GM21529 (cell line): ENCODE measurements at regions not wholly inside any gene's neighbourhood (a gene's known extent, or its start where the extent isn't known, plus 50 kb on each side); places are given as distances from the start of the nearest gene placed in this dataset.
A peak's percentile ranks its signal among the peaks of the same experiment; 100 is the strongest.

Experiments used
- ATAC-seq: cut with Tn5 transposase; IDR thresholded peaks from one replicate; pipeline ENCODE4 v1.9.1; 2021; ENCODE audit not compliant: unreplicated experiment

DNA sequence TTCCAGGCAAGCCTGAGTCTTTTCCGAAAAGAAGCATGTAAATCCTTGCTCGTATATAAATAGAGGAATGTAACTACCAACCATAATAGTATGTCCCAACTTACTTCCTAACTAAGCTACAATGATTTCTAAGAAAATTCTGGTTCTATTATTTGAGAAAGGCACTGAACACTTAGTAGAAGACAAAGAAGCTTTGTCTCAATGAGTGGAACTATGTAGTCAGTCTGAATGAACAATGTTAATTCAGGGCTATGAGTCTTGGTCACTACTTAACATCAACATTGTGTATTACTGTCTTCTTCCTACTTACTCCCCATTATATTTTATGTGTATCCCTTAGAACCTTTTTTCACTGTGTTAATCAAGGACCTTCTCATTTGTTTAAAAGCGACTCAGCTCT is 206.0 kb downstream of the CYB561 start:
- ATAC-seq = no peak

DNA sequence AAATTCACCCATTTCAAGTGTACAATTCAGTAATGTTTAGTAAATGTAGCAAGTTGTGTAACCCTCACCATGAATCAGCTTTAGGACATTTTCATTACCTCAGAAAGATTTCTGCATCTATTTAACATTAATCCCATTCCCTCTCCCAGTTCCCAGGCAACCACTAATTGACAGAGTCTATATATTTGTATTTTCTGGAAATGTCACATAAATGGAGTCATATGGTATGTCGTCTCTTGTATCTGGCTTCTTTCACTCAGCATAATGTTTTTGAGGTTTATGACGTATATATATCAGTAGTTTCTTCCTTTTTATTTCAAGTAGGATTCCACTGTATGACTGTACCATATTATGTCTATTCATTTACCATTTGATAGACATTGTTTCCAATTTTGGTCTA is 199.8 kb downstream of the CYB561 start:
- ATAC-seq = no peak

DNA sequence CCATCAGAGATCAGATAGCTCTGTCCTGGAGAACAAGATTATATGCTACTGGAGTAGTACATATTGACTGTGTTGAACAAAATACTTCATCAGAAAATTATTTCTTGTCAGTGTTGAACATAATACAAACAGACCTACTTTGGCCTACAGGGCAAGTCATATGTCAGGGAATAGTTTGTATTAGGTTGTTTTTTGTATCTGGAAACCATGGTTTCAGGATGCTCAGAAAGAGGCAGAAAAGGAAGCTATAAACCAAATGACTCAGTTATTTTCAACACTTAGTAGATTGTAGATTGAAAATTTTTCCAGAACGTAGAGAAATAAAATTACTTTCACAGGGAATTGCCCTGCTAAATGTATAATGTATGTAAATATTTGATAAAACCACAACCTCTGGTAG is 198.4 kb downstream of the CYB561 start:
- no peak for ATAC-seq

DNA sequence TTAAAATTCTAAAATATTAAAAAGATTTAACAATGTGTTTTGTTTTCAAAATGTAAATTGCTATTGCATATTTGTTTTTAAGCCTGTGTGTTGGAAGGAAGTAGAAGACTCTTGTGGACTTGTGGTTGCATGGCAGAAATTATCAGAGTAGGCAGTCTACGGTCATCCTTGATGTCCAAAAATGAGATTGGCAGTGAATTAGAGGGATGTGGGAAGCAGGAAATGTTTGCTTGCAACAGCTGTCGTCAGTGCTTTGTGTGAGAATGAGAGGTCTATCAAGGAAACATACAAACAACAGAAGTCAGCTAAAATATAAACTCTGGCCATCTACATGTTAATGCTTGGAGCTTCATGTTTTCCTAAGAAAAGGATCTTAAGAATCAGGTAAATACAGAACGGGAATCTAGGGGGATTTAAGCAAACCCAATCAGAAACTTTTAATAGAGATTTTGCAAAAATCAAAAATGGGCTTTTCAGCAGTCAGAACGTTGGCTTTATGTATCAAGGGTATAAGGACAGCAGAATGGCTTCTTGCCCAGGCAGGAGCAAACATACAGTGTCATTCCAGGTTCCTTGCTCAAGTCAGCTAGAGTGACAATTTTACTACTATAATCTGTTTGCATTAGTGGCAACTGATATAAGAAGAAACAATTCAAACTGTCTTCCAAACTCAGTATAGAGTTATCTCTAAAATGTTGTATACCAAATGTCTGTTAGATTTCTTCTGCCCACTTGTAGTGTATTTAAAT is 196.7 kb downstream of the CYB561 start:
- no peak for ATAC-seq

DNA sequence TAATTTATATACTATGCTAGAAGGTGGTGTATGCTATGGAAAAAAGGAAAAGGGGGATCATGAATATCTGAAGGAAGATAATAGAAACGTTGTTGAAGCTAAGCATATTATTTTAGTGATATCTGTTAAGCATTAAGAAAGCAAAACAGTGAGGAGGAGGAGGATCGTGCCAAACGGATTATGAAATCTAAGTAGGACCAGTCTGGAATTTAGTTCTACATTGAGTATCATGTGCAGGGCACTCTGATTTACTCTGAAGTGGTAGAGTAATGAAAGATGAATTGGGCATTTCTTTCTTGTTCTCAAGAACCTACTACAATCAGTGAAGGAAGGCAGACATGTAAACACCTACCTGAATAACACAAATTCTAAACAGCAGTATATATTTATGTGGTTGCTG is 195.3 kb downstream of the CYB561 start:
- no peak for ATAC-seq

DNA sequence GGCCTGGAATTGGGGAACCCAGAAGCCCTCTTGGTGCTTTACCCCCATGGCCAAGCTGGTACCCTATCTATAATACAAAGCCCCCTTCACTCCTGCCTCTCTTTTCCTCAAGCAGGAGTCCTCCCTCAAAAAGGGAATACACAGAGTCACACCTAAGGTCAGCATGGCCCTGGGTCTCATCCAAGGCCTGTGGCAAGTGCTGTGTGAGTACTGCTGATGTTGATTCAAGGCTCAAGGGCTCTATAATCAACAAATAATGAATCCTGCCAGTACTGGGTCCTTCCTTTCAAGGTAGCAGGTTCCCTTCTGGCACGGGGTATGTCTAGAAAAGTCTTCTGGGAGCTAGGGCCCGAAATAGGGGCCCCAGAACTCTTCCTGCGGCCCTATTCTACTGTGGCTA is 187.3 kb downstream of the CYB561 start:
- ATAC-seq = no peak

DNA sequence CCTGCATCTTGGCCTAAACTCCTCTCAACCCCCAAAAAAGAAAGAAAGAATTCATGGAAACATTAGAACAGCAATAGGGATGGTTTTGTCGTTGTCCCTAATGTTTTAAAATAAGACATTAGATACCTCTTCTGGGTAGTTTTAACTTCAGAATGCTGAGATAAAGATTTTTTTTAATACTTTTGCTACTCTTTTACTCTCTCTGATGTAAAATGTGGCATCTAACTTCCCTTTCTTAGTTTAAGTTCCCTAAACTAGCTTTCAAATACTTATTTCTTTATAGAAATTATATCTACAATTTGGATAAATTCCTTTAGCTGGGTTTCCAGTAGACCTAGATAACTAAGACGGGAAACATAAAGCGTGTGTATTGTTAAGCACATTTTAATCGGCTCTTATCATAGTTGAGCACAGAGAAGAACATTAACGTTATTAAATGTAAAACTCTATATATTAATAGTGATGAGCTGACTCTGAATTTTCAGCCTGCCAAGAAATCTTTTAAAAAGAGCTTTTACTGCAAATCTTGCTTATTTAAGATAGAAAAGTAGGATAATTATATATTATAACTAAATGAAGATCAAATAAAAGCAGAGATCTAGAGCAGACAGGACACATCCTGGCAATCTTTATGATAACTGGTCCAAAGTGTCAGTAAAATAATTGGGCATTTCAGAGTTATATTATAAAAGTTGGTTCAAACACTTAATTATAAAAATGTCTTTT is 183.2 kb downstream of the CYB561 start:
- no peak for ATAC-seq

DNA sequence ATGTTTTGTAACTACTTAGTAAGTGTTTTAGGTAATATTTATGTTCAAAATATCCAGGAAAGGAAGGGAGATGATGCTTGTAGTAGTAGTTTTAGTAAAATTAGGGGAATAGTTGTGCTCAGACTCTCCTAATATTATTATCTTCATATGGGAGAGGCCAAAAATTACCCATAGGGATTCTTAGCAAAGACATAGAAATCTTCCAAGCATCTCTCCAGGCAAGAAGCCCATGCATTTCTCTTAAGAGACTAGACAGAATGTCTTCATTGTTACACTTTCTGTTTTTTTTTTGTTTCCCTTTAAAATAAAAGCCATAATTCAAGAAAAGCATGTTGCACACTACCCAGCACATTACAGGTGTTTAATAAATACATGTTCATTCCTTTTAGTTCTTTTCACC is 180.6 kb downstream of the CYB561 start:
- ATAC-seq = no peak

DNA sequence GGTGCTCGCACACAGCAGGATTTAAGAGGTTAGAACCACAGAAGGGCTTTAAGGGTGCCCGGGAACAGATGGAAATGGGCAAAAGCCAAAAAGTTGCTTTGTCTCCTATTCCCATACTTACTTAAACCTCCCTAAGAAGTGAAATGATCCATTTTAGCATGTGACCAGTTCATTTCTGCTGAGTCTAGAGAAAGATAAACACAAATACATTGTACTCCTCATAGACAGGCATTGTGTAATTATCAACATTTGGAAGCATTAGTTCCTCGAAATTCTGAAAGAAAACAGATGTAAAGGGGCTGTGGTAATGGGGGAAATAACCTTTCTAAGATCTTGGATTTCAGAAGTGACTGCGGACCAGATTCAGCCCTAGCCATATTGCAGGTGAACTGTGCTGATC is 178.3 kb downstream of the CYB561 start:
- ATAC-seq = no peak

DNA sequence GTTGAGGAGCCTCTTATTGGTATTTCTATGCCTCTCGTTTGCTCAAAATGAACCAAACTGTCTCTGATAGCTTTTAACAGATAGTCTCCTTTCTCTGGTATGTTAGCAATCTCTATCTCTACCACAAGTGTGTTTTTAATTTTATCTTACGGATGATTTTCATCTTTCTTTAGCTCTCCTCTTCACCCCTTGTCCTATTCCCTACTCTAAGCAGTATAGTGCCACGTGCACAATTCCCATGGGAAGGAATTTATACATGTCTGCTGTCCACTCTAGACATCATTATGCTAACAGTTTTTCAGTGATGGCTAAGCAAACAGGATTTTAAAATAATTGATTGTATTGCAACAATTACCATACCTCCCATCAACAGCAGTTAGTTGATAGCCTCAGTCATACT is 177.3 kb downstream of the CYB561 start:
- no peak for ATAC-seq

DNA sequence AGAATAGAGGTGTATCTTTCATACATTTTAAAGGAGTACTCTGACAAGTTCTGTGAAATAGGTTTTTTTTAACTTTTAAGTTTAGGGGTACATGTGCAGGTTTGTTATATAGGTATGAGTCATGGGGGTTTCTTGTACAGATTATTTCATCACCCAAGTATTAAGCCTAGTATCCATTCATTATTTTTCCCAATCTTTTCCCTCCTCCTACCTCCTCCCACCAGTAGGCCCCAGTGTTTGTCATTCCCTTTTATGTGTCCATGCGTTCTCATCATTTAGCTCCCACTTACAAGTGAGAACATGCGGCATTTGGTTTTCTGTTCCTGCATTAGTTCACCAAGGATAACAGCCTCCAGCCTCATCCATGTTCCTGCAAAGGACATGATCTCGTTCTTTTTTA is 175.5 kb downstream of the CYB561 start:
- ATAC-seq = no peak

DNA sequence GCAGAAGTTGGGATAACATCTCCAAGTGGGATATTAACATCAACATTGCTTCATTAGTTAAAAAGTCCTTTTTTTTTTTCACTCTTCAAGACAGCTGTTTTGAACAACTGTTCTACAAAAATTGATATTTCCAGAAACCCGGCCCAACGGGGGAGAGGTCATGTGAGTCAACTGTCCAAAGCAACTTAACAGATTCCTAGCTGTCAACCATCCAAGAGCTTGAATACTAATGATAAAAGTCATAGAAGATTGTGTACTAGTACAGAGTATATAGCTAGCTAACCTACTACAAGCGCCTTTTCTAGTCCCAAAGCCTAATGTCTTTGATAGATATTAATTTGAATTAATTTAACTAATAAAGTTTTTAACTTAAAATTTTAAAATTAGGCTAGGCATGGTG is 172.0 kb downstream of the CYB561 start:
- ATAC-seq = no peak

DNA sequence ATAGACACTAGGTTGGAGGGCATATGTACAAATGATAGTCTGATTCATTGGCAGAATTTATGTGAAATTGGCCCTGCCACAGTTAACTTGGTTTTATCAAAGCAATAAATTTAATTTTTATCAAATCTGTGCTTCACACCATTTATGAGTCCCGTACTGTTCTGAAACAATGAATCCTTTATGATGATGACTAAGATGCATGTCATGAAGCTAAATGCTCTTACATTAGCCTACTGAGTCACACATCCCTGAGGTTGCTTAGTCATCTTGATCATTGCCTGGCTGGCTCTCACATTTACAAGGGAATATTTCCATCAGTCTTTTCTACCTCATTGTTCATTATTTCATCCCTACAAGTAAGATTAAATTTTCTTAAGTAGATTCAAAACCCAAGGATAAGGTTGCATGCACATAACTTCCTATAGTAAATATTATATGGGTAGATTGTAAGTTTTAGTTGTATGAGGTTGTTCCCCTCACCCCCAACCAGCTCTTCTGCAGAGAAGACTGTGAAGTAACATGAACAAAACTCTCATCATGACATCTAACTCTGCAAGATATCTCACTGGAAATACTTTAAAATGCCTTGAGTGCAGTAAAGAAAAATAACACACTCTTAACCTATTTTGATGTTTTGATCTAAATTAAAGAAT is 170.7 kb downstream of the CYB561 start:
- no peak for ATAC-seq

DNA sequence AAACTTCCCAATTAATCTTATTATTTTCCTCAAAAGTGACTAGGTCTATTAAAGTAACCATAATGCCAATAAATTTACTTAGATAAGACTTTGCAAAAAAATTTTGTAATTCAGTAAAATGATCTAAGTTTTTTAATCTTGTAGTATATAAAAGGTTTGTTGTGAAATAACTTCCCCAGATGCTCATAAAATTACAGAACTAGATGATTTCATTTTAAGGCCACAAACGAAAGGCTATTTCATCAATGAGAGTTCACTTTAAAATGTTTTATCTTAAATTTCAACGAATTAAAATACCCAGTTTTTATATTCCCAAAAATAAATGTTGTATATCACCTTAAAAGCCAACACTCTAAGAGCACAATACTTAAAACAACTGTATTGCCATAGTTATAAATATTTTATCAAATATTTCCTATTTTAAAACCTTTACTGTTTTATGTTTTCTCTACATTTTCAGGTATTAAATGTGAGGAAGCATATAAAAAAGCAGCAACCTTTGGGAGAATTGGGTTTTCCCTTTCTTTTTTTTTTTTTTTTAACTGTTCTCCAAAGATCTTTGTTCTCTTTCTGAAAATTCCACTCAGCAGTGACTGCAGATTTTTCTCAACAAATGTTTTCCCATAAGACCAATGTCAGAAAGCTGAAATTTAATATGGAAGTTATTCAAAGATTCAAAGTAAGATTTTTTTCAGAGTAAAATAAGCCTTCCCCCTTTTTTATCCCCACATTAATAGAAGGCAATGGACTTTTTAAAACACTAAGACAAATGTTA is 169.9 kb downstream of the CYB561 start:
- no peak for ATAC-seq

DNA sequence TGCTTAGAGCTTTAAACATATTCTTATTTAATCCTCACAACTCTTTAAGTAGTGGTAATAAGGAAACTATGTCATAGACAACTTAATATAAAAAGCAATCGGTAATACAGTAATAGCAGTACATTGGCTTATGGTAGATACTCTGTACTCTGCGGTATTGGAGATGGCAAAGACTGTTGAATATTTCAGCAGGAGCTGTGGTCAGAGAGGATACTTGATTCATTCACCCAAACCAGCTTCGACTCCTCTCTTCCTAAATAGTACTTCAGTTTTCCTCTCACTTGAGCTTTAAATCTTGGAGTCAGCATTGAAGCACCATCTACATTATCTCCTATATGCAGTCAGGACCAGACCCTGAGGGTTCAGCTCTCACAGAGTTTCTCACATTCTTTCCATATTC is 169.3 kb downstream of the CYB561 start:
- ATAC-seq = no peak

DNA sequence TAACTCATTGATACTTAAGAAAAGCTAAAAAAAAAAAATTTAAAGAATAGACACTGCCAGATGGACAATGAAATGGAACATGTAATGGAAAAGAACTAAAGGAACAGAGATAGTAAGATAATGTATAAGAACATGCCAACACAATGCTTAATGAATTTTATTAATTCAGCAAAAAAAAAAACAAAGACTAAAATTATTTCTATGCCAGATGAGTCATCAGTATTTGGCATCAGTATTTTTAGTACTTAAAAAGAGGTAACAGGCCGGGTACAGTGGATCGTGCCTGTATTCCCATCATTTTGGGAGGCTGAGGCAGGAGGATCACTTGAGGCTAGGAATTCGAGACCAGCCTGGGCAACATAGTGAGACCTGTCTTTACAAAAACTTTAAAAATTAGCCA is 168.5 kb downstream of the CYB561 start:
- ATAC-seq = no peak

DNA sequence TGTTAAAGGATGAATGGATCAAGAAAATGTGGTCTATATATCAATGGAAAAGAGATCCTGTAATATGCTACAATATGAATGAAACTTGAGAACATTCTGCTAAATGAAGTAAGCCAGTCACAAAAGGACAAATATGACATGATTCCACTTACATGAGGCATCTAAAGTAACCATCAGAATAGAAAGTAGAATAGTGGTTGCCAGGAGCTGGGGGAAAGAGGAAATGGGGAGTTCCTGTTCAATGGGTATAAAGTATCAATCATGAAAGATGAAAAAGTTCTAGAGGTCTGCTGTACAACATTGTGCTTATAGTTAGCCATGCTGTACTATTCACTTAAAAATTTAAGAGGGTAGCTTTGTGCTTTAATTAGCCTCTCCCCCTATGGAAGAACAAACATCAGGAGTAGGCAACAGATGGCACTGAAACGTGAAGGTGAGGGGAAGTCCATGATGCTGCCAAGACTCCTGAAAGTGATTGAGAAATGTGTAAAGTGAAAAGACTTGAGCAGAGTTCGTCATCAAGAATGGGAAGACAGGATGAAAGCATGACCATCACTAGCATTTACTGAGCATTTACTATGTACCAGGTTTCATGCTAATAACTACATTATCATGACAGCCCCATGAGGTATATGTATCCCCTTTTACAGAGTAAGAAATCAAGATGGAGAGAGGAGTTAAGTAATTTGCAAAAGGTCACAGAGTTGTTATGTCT is 167.2 kb downstream of the CYB561 start:
- no peak for ATAC-seq

DNA sequence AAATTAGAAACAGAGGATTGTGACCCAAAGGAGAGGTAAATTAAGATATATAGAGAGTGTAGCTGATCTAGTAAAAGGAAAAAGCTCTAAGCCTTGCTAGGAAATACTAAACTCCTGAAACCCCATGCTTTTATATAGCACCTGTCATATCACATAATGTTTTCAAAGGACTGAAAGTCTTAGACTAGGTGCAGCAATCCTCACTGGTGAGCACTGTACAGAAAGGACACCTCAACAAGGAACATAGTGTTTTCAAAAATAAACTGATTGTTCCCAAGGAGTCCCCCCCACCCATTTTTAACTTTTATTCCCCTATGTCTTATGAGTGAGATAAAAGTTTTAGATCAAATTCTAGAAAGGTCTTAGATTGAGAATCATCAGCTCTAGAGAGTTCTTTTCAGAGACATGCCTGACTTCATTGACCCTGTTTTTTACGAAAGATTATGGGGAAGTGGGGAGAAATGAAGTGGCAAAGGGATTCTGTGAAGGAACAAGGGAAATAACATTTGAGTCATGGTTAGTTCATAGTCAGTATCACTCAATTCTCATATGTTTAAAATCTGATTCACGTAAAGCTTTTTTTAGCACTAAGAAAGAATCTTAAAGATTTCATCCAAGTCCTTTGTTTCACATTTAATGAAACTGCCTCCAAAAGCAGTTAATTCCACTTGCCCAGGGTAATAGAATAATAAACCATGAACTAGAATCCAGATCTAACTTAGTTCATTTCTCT is 166.4 kb downstream of the CYB561 start:
- no peak for ATAC-seq

DNA sequence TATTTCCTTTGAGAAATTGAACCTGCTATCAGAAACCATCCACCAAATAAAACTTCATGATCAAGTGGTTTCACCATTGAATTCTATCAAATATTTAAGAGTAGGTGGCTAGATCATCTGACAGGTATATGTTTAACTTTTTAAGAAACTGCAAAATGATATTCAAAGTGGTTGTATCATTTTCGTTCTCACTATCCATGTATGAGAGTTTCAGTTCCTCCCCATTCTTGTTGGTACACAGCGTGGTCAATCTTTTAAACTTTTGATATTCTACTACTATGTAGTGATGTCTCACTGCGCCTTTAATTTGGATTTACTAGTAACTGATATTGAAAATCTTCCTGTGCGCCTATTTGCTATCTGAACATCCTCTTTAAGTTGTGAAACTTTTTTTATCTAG is 163.7 kb downstream of the CYB561 start:
- peak; percentile 47 for ATAC-seq

DNA sequence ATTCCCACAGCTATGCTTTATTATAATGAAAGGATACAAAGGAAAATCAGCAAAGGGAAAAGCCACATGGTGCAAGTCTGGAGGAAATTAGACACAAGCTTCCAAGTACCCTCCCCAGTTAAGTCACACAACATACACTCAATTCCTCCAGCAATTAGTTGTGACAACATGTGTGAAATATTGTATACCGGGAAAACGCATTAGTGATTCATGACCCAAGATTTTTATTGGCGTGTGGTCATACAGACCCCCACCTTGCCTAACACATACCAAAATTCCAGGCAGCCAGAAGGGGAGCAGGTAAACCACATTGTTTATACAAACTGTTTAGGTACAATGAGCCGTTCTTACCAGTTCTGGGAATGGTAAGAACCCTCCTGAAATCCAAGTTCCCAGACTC is 160.6 kb downstream of the CYB561 start:
- no peak for ATAC-seq
